ENCODE measurements at regions not wholly inside any gene's neighbourhood (a gene's known extent, or its start where the extent isn't known, plus 50 kb on each side); places are given as distances from the start of the nearest gene placed in this dataset.

DNA sequence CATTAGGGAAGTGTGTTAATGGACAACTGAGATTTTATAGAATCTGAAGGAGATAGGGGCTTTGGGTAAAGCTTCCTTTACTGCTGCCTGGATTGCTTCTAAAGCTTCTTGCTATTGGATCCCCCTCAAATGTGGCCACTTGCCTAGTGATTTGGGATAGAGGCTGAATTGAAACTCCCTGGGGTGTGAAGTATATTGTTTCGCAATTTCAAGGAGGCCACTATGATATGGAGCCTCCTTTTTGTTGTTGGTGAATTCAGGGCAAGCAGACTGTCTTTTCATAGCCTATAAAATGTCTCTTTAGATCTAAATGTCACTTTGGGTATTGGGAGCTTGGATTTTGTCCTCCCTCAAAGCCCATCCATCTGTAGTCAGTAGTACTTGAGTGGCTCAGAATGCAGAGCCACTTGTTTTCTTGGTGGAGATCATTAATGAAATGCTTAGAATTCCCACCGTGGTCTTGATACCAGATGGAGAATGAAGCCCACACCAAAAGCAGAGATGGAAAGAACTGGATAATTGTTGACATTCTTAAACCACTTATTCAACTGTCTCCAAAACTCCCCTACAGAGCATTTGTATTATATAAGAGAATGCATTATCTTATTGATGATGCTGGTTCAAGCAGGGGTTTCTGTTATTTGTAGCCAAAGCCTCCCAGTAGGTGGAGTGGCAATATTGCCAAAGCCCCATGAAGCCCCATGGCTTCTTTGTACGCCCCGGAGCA is 144.3 kb upstream of the KCNE2 start:
- DNase-seq: no peak

DNA sequence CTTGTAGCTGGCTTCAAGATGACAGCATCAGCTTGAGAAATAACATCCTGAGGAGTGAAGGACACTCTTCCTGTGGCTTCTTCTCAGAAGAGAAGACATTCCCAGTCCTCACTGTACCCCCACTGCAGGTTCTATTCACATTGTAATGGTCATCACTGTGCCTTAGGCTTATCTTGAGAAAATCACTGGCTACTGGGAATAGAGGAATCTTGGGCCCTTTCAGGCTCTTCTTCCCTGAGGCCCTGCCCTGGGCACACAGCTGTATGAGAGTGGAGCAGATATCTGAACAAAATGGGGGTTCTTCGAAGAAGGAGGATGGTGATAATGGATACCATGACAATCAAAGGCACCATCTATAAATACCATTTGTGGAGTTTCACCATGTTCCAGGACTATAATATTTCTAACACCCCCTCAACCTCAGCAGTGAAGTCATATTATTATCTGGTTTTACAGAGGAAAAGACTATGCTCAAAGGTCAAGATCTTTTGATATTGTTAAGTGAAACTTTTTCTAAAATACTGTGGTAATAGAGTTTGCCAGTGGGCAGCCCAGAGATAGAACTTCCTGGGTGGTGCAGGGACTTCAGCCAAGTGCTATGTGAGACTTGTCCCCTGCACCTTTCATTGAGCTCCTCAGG is 143.1 kb upstream of the KCNE2 start:
- Histone ChIP-seq H3K79me2 (ENCODE audit: low read length) (no peaks in the 10 kb centered on the region), H3K4me2 (ENCODE audit: low read depth, low read length) (no peak overlapping the region), H2AFZ (ENCODE audit: low read length) (no peak overlapping the region), H3K9me2 (replicated peaks; ENCODE audit: insufficient read depth, low read length) (no peaks in the 10 kb centered on the region), H3K9ac (ENCODE audit: low read length) (no peak overlapping the region), H3F3A (ENCODE audit: insufficient read depth, low read length) (no peaks in the 10 kb centered on the region), H3K27ac (ENCODE audit: low read length) (no peak overlapping the region), H3K4me1 (ENCODE audit: low read length) (no peaks in the 10 kb centered on the region), H3K9me3 (replicated peaks; ENCODE audit: insufficient read depth, low read length) (no peaks in the 10 kb centered on the region), H3K27me3 (replicated peaks; ENCODE audit: insufficient read depth, low read length) (no peaks in the 10 kb centered on the region), H3K4me3 (ENCODE audit: low read length) (no peak overlapping the region), H3K36me3 (replicated peaks; ENCODE audit: insufficient read depth, low read length) (no peaks in the 10 kb centered on the region), H4K20me1 (ENCODE audit: insufficient read depth, low read length) (no peaks in the 10 kb centered on the region)
- no peak for TF ChIP-seq EZH2phosphoT487 (IDR thresholded peaks at IDR 0.05; ENCODE audit: low read length)
- TF ChIP-seq, protein P1, sequence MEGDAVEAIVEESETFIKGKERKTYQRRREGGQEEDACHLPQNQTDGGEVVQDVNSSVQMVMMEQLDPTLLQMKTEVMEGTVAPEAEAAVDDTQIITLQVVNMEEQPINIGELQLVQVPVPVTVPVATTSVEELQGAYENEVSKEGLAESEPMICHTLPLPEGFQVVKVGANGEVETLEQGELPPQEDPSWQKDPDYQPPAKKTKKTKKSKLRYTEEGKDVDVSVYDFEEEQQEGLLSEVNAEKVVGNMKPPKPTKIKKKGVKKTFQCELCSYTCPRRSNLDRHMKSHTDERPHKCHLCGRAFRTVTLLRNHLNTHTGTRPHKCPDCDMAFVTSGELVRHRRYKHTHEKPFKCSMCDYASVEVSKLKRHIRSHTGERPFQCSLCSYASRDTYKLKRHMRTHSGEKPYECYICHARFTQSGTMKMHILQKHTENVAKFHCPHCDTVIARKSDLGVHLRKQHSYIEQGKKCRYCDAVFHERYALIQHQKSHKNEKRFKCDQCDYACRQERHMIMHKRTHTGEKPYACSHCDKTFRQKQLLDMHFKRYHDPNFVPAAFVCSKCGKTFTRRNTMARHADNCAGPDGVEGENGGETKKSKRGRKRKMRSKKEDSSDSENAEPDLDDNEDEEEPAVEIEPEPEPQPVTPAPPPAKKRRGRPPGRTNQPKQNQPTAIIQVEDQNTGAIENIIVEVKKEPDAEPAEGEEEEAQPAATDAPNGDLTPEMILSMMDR (IDR thresholded peaks at IDR 0.05; ENCODE audit: low read length): no peak
- no peak for TF ChIP-seq EZH2 (optimal IDR thresholded peaks at IDR 0.05; ENCODE audit: low read depth, low read length)
- DNase-seq: no peak

More for the DNA sequence above, 144.3 kb upstream of the KCNE2 start:
- Histone ChIP-seq H3K9me2 (replicated peaks; ENCODE audit: insufficient read depth, low read length) (no peaks in the 10 kb centered on the region), H3K27me3 (replicated peaks; ENCODE audit: insufficient read depth, low read length) (no peaks in the 10 kb centered on the region), H3K36me3 (replicated peaks; ENCODE audit: insufficient read depth, low read length) (no peaks in the 10 kb centered on the region), H2AFZ (ENCODE audit: low read length) (no peak overlapping the region), H3K9ac (ENCODE audit: low read length) (no peak overlapping the region), H4K20me1 (ENCODE audit: insufficient read depth, low read length) (no peaks in the 10 kb centered on the region), H3K4me1 (ENCODE audit: low read length) (no peaks in the 10 kb centered on the region), H3K79me2 (ENCODE audit: low read length) (no peaks in the 10 kb centered on the region), H3K9me3 (replicated peaks; ENCODE audit: insufficient read depth, low read length) (no peaks in the 10 kb centered on the region), H3F3A (ENCODE audit: insufficient read depth, low read length) (no peaks in the 10 kb centered on the region), H3K4me2 (ENCODE audit: low read depth, low read length) (no peak overlapping the region), H3K4me3 (ENCODE audit: low read length) (no peak overlapping the region), H3K27ac (ENCODE audit: low read length) (no peak overlapping the region)
- TF ChIP-seq, protein P1 (IDR thresholded peaks at IDR 0.05; ENCODE audit: low read length): no peak
- TF ChIP-seq EZH2phosphoT487 (IDR thresholded peaks at IDR 0.05; ENCODE audit: low read length): no peak
- no peak for TF ChIP-seq EZH2 (optimal IDR thresholded peaks at IDR 0.05; ENCODE audit: low read depth, low read length)

DNA sequence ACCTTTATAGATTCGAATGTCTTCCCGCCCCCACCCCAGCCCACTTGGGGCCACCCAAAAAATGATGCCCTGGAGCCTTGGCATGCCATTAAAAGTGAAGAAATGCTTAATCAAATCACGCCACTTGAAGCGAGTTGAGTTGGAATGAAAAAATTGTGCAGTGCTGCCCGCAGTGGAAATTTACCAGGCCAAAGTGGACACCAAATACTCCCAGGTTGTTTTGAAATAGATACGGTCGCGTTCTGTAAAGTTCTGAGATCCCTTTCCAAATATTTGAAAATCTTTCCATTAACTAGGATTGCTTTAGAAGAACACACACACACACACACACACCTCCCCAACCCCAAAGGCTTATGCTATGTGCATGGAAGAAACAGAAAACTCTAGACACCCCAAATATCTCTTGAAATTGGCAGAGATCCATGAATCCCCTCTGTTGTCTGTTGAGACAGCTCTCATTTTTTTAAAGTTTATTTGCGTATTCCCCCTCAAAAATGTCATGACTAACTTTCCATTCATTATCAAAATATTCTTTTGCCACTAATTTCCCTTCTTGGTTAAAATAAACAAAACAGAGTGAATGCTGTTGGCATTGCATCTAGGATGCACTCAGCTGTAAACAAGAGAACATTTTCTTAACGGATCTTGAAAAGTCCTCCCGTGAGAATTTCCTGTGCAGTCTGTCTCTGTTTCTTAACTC is 142.3 kb upstream of the KCNE2 start:
- no peaks in the 10 kb centered on the region for H3K4me1 ChIP-seq (ENCODE audit: low read length)
- no peak overlapping the region for H2AFZ ChIP-seq (ENCODE audit: low read length)
- no peaks in the 10 kb centered on the region for H3K36me3 ChIP-seq (replicated peaks; ENCODE audit: insufficient read depth, low read length)
- no peaks in the 10 kb centered on the region for H3K27me3 ChIP-seq (replicated peaks; ENCODE audit: insufficient read depth, low read length)
- no peak for DNase-seq
- H3K4me2 ChIP-seq (ENCODE audit: low read depth, low read length): no peak overlapping the region
- H3K9ac ChIP-seq (ENCODE audit: low read length): no peak overlapping the region
- no peak overlapping the region for H3K4me3 ChIP-seq (ENCODE audit: low read length)
- TF ChIP-seq EZH2phosphoT487 (IDR thresholded peaks at IDR 0.05; ENCODE audit: low read length) (no peak), EZH2 (optimal IDR thresholded peaks at IDR 0.05; ENCODE audit: low read depth, low read length) (no peak)
- TF ChIP-seq, protein P1 (IDR thresholded peaks at IDR 0.05; ENCODE audit: low read length): no peak
- H3K27ac ChIP-seq (ENCODE audit: low read length): no peak overlapping the region
- no peaks in the 10 kb centered on the region for H3F3A ChIP-seq (ENCODE audit: insufficient read depth, low read length)
- no peaks in the 10 kb centered on the region for H3K9me2 ChIP-seq (replicated peaks; ENCODE audit: insufficient read depth, low read length)
- H3K9me3 ChIP-seq (replicated peaks; ENCODE audit: insufficient read depth, low read length): no peaks in the 10 kb centered on the region
- no peaks in the 10 kb centered on the region for H3K79me2 ChIP-seq (ENCODE audit: low read length)
- H4K20me1 ChIP-seq (ENCODE audit: insufficient read depth, low read length): no peaks in the 10 kb centered on the region
